NCI-H2196 treated with DMSO at 0.1 percent for 48 hours (cell line): ENCODE measurements at regions not wholly inside any gene's neighbourhood (a gene's known extent, or its start where the extent isn't known, plus 50 kb on each side); places are given as distances from the start of the nearest gene placed in this dataset.

Experiments used
- DNase-seq: peaks from one replicate; lab custom pipeline; 2025; ENCODE audit not compliant: unreplicated experiment; lab: John Stamatoyannopoulos, UW

- DNase-seq: no peak
These were observed 479.0 kb upstream of the CITED2 start for GRCh38 chr6:139853302-139853992.

GRCh38 chr6:139852488-139853140 lies 478.2 kb upstream of the CITED2 start:
- no peak for DNase-seq

GRCh38 chr6:139852067-139852466 lies 477.6 kb upstream of the CITED2 start:
- no peak for DNase-seq

GRCh38 chr6:139851206-139851605 lies 476.8 kb upstream of the CITED2 start:
- no peak for DNase-seq

- no peak for DNase-seq
These were observed 476.1 kb upstream of the CITED2 start for GRCh38 chr6:139850512-139850911.

GRCh38 chr6:139847457-139847813 lies 473.0 kb upstream of the CITED2 start:
- no peak for DNase-seq

GRCh38 chr6:139846538-139847456 lies 472.3 kb upstream of the CITED2 start:
- no peak for DNase-seq

- no peak for DNase-seq
These were observed 470.5 kb upstream of the CITED2 start for GRCh38 chr6:139844907-139845306.

GRCh38 chr6:139841794-139842215 lies 467.4 kb upstream of the CITED2 start:
- DNase-seq: no peak

GRCh38 chr6:139839506-139840156 lies 465.2 kb upstream of the CITED2 start:
- DNase-seq: no peak

GRCh38 chr6:139834232-139834631 lies 459.8 kb upstream of the CITED2 start:
- DNase-seq: no peak

- no peak for DNase-seq
These were observed 459.1 kb upstream of the CITED2 start for GRCh38 chr6:139833592-139833991.

- DNase-seq: no peak
These were observed 458.3 kb upstream of the CITED2 start for GRCh38 chr6:139832493-139833305.

GRCh38 chr6:139829576-139829975 lies 455.1 kb upstream of the CITED2 start:
- no peak for DNase-seq

GRCh38 chr6:139828751-139829519 lies 454.5 kb upstream of the CITED2 start:
- no peak for DNase-seq

GRCh38 chr6:139825935-139826374 lies 451.5 kb upstream of the CITED2 start:
- no peak for DNase-seq

- DNase-seq: no peak
These were observed 450.4 kb upstream of the CITED2 start for GRCh38 chr6:139824864-139825263.

- DNase-seq: no peak
These were observed 449.3 kb upstream of the CITED2 start for GRCh38 chr6:139823808-139824126.

- no peak for DNase-seq
These were observed 448.8 kb upstream of the CITED2 start for GRCh38 chr6:139823099-139823807.
